ENCODE measurements at regions not wholly inside any gene's neighbourhood (a gene's known extent, or its start where the extent isn't known, plus 50 kb on each side); places are given as distances from the start of the nearest gene placed in this dataset.

- TF ChIP-seq USF1 (CRISPR knock-in tag; IDR thresholded peaks at IDR 0.05) (no peak), TCF7 (CRISPR knock-in tag; IDR thresholded peaks at IDR 0.05; ENCODE audit: low read depth) (no peak), NR3C1 (CRISPR knock-in tag; conservative IDR thresholded peaks at IDR 0.05; ENCODE audit: low read depth) (no peak), CBFB (CRISPR knock-in tag; IDR thresholded peaks at IDR 0.05; ENCODE audit: low read depth) (no peak), GABPB1 (CRISPR knock-in tag; IDR thresholded peaks at IDR 0.05) (no peak), ZSCAN18 (CRISPR knock-in tag; IDR thresholded peaks at IDR 0.05) (no peak), SP1 (CRISPR knock-in tag; conservative IDR thresholded peaks at IDR 0.05) (no peak), MLX (CRISPR knock-in tag; IDR thresholded peaks at IDR 0.05) (no peak)
These were observed 60.7 kb downstream of the NABP1 start (continued) for GRCh38 chr2:191738667-191739066.

GRCh38 chr2:191739194-191739593, 61.3 kb downstream of the NABP1 start:
- no peak for DNase-seq (ENCODE audit: low spot score)
- Mint-ChIP-seq H3K4me3 (no peak overlapping the region), H3K9me3 (peaks cover 12% of the 10 kb centered on the region), H3K4me1 (peaks cover 6% of the 10 kb centered on the region), H3K27ac (no peak overlapping the region), H3K36me3 (peaks cover 10% of the 10 kb centered on the region), H3K27me3 (ENCODE audit: low read depth) (no peaks in the 10 kb centered on the region)
- no peak for TF ChIP-seq ATF3 (CRISPR knock-in tag; conservative IDR thresholded peaks at IDR 0.05)
- TF ChIP-seq ETV6 (CRISPR knock-in tag; IDR thresholded peaks at IDR 0.05) = no peak
- no peak for TF ChIP-seq E2F4 (CRISPR knock-in tag; IDR thresholded peaks at IDR 0.05; ENCODE audit: borderline replicate concordance, low read depth)
- no peak for TF ChIP-seq PRRX2 (CRISPR knock-in tag; IDR thresholded peaks at IDR 0.05)
- TF ChIP-seq ZNF281 (CRISPR knock-in tag; IDR thresholded peaks at IDR 0.05) = no peak
- TF ChIP-seq ZNF121 (CRISPR knock-in tag; IDR thresholded peaks at IDR 0.05) = no peak
- no peak for TF ChIP-seq HMGXB4 (CRISPR knock-in tag; IDR thresholded peaks at IDR 0.05)
- TF ChIP-seq TEAD4 (CRISPR knock-in tag; IDR thresholded peaks at IDR 0.05) = no peak
- POLR2A ChIA-PET = no interaction called here
- peak; percentile 75 for ATAC-seq
- CTCF ChIA-PET = no interaction called here

GRCh38 chr2:191740016-191740419, 62.1 kb downstream of the NABP1 start:
- Mint-ChIP-seq H3K27ac (no peak overlapping the region), H3K27me3 (ENCODE audit: low read depth) (no peaks in the 10 kb centered on the region), H3K9me3 (peaks cover 12% of the 10 kb centered on the region), H3K4me1 (peaks cover 6% of the 10 kb centered on the region), H3K36me3 (peaks cover 10% of the 10 kb centered on the region), H3K4me3 (no peak overlapping the region)
- CTCF ChIA-PET = no interaction called here
- DNase-seq (ENCODE audit: low spot score) (no peak), ATAC-seq (no peak)
- POLR2A ChIA-PET = no interaction called here
- TF ChIP-seq OVOL2 (CRISPR knock-in tag; IDR thresholded peaks at IDR 0.05; ENCODE audit: borderline replicate concordance) = no peak
- TF ChIP-seq SOX15 (CRISPR knock-in tag; IDR thresholded peaks at IDR 0.05) = no peak
- TF ChIP-seq E2F4 (CRISPR knock-in tag; IDR thresholded peaks at IDR 0.05; ENCODE audit: borderline replicate concordance, low read depth) = no peak
- TF ChIP-seq NR1H2 (CRISPR knock-in tag; IDR thresholded peaks at IDR 0.05) = no peak
- TF ChIP-seq RELA (CRISPR knock-in tag; IDR thresholded peaks at IDR 0.05; ENCODE audit: borderline replicate concordance) = no peak
- no peak for TF ChIP-seq ATF6 (CRISPR knock-in tag; IDR thresholded peaks at IDR 0.05)
